Loucy (cell line): ENCODE measurements at regions not wholly inside any gene's neighbourhood (a gene's known extent, or its start where the extent isn't known, plus 50 kb on each side); places are given as distances from the start of the nearest gene placed in this dataset.

ENCODE experiments used
- H2AFZ ChIP-seq: fragments of 200-600 bp; sonication (generic); 2 replicates; pipeline ENCODE4 v1.6.0; 2016; ENCODE audit warnings: antibody characterized with exemption, mild to moderate bottlenecking, low read length, moderate library complexity
- H3F3A ChIP-seq: fragments of 200-600 bp; 2 replicates; pipeline ENCODE4 v1.6.0; 2016; ENCODE audit warnings: antibody characterized with exemption, low read depth, mild to moderate bottlenecking
- H3K27me3 ChIP-seq: fragments of 200-600 bp; sonication (generic); 2 replicates; pipeline ENCODE4 v1.6.1; 2014; ENCODE audit warnings: low read length, mild to moderate bottlenecking; ENCODE audit not compliant: insufficient read depth, poor library complexity, severe bottlenecking
- H3K36me3 ChIP-seq: fragments of 200-600 bp; sonication (generic); 2 replicates; pipeline ENCODE4 v1.6.1; 2016; ENCODE audit warnings: low read length; ENCODE audit not compliant: insufficient read depth
- H3K4me1 ChIP-seq: fragments of 200-600 bp; sonication (generic); 2 replicates; pipeline ENCODE4 v1.5.1; 2014; ENCODE audit warnings: low read length, mild to moderate bottlenecking; ENCODE audit not compliant: insufficient read depth, poor library complexity, severe bottlenecking
- H3K4me2 ChIP-seq: fragments of 200-600 bp; sonication (generic); 2 replicates; pipeline ENCODE4 v1.6.0; 2014; ENCODE audit warnings: antibody characterized with exemption, low read length, low read depth, mild to moderate bottlenecking; ENCODE audit not compliant: poor library complexity, severe bottlenecking
- H3K4me3 ChIP-seq: fragments of 200-600 bp; sonication (generic); 2 replicates; pipeline ENCODE4 v1.5.1; 2014; ENCODE audit warnings: low read length, mild to moderate bottlenecking, mixed read lengths; ENCODE audit not compliant: poor library complexity, severe bottlenecking
- H3K79me2 ChIP-seq: fragments of 200-600 bp; sonication (generic); 2 replicates; pipeline ENCODE4 v1.6.1; 2014; ENCODE audit warnings: low read length; ENCODE audit not compliant: insufficient read depth
- H3K9ac ChIP-seq: fragments of 200-600 bp; sonication (generic); 2 replicates; pipeline ENCODE4 v1.6.0; 2014; ENCODE audit warnings: mild to moderate bottlenecking, low read depth, low read length, moderate library complexity; ENCODE audit not compliant: poor library complexity, severe bottlenecking
- H3K9me2 ChIP-seq: fragments of 200-600 bp; sonication (generic); replicated peaks from 2 replicates; pipeline ENCODE4 v1.6.1; 2016; ENCODE audit warnings: low read depth, low read length, mixed read lengths
- H3K9me3 ChIP-seq: fragments of 200-600 bp; sonication (generic); 2 replicates; pipeline ENCODE4 v1.6.1; 2014; ENCODE audit warnings: mild to moderate bottlenecking, antibody characterized with exemption, low read length, low read depth; ENCODE audit not compliant: insufficient read depth
- H4K20me1 ChIP-seq: fragments of 200-600 bp; sonication (generic); 2 replicates; pipeline ENCODE4 v1.6.0; 2014; ENCODE audit warnings: antibody characterized with exemption, low read length, mild to moderate bottlenecking; ENCODE audit not compliant: insufficient read depth, poor library complexity, severe bottlenecking
- EZH2phosphoT487 ChIP-seq: fragments of 200-600 bp; IDR thresholded peaks from 2 replicates; pipeline ENCODE4 v1.6.1; 2018; ENCODE audit warnings: antibody characterized with exemption, mild to moderate bottlenecking, moderate library complexity, borderline replicate concordance
- TF ChIP-seq, protein P1 (sequence below): fragments of 200-600 bp; sonication (generic); conservative IDR thresholded peaks from 2 replicates; pipeline ENCODE4 v1.5.1; 2014; ENCODE audit warnings: mild to moderate bottlenecking, antibody characterized with exemption, low read length

- Histone ChIP-seq H4K20me1 (no peaks in the 10 kb centered on the region), H2AFZ (no peak overlapping the region), H3K4me3 (no peak overlapping the region), H3K79me2 (no peaks in the 10 kb centered on the region), H3K9ac (no peak overlapping the region), H3K4me1 (no peaks in the 10 kb centered on the region), H3K36me3 (no peaks in the 10 kb centered on the region), H3F3A (no peaks in the 10 kb centered on the region), H3K9me3 (no peaks in the 10 kb centered on the region; the same call in 1 of the 2 replicates), H3K9me2 (no peaks in the 10 kb centered on the region), H3K27me3 (no peaks in the 10 kb centered on the region), H3K4me2 (no peak overlapping the region)
- TF ChIP-seq EZH2phosphoT487 = no peak
- TF ChIP-seq, protein P1, sequence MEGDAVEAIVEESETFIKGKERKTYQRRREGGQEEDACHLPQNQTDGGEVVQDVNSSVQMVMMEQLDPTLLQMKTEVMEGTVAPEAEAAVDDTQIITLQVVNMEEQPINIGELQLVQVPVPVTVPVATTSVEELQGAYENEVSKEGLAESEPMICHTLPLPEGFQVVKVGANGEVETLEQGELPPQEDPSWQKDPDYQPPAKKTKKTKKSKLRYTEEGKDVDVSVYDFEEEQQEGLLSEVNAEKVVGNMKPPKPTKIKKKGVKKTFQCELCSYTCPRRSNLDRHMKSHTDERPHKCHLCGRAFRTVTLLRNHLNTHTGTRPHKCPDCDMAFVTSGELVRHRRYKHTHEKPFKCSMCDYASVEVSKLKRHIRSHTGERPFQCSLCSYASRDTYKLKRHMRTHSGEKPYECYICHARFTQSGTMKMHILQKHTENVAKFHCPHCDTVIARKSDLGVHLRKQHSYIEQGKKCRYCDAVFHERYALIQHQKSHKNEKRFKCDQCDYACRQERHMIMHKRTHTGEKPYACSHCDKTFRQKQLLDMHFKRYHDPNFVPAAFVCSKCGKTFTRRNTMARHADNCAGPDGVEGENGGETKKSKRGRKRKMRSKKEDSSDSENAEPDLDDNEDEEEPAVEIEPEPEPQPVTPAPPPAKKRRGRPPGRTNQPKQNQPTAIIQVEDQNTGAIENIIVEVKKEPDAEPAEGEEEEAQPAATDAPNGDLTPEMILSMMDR = no peak
These were observed 121.7 kb upstream of the NOVA1 start for GRCh38 chr14:26719514-26719913.

- H3K4me3 ChIP-seq = no peak overlapping the region
- no peak overlapping the region for H3K4me2 ChIP-seq
- no peaks in the 10 kb centered on the region for H4K20me1 ChIP-seq
- no peak overlapping the region for H3K9ac ChIP-seq
- H3K4me1 ChIP-seq = no peaks in the 10 kb centered on the region
- no peaks in the 10 kb centered on the region for H3F3A ChIP-seq
- no peak overlapping the region for H2AFZ ChIP-seq
- H3K9me3 ChIP-seq = no peaks in the 10 kb centered on the region
- no peaks in the 10 kb centered on the region for H3K9me2 ChIP-seq
- H3K27me3 ChIP-seq = no peaks in the 10 kb centered on the region
- no peaks in the 10 kb centered on the region for H3K79me2 ChIP-seq
- no peaks in the 10 kb centered on the region for H3K36me3 ChIP-seq
- TF ChIP-seq EZH2phosphoT487 = no peak
- TF ChIP-seq, protein P1 = no peak
These were observed 124.4 kb upstream of the NOVA1 start for GRCh38 chr14:26722258-26722657.

GRCh38 chr14:26729851-26730250 lies 132.0 kb upstream of the NOVA1 start:
- Histone ChIP-seq H4K20me1 (no peaks in the 10 kb centered on the region), H3K9ac (no peak overlapping the region), H3K36me3 (no peaks in the 10 kb centered on the region), H3K9me3 (no peaks in the 10 kb centered on the region), H3F3A (no peaks in the 10 kb centered on the region), H3K27me3 (no peaks in the 10 kb centered on the region), H3K79me2 (no peaks in the 10 kb centered on the region), H3K9me2 (no peaks in the 10 kb centered on the region), H3K4me2 (no peak overlapping the region), H2AFZ (no peak overlapping the region), H3K4me1 (no peaks in the 10 kb centered on the region), H3K4me3 (no peak overlapping the region)
- TF ChIP-seq, protein P1 = no peak
